ENCODE measurements at regions not wholly inside any gene's neighbourhood (a gene's known extent, or its start where the extent isn't known, plus 50 kb on each side); places are given as distances from the start of the nearest gene placed in this dataset.
"Not testable (repeated sequence)": the region's sequence is repeated elsewhere in the genome, so short reads cannot be mapped to it uniquely, and the experiment has no call there.

- no peak for DNase-seq
Observed at GRCh38 chr22:48629631-48630432, 1197.8 kb downstream of the BRD1 start.

DNA sequence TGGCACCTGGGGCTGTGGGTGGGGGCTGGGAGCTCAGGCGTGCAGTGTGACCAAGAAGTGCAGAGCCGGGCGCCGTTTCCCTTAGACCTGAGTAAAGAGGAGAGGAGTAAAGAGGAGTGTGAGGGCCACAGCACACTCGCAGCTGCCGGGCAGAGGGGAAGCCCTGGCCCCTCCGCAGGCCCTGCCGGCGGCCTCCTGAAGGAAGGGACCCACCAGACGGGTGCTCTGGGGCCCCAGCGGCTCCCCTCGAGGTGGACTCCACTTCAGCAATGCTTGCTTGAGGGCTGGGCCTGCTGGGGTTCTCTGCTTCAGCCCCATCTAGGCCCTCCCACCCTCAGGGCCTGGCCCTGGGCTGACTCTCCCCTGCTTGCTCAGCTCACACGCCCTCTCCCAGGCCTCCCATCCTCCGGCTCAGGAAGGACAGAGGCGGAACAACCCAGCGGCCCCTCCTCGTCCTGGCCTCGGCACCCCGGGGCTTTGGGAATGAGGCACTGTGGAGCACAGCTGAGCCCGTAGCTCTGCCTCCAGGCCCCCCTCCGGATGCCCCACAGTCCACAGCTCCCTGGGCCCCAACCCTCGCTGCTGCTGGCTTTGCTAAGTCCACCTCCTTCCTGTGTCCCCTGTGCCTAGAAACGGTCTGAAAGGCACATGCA, 1198.7 kb downstream of the BRD1 start:
- DNase-seq = no peak

DNA sequence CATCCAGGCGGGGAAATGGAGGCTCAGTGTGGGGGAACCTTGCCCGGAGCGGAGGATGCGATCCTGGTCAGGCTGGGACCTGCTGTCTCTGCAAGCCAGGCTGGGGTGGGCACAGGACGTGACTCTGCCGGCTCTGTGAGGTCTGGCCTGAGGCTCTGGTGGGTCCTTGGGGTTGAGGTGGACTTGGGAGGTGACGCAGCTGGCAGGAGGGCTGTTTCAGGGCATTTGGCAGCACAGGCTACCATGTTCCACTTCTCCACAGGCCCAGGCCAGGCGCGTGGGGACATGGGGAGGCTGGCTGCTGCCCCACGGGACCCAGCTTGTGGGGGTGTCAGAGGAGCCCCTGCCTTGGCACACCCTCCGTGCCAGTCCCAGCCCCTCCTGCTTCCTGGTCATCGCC, 1199.7 kb downstream of the BRD1 start:
- no peak for DNase-seq

GRCh38 chr22:48627203-48627602, 1200.5 kb downstream of the BRD1 start:
- no peak for DNase-seq

GRCh38 chr22:48624401-48624800, 1203.3 kb downstream of the BRD1 start:
- no peak for DNase-seq

GRCh38 chr22:48622891-48623545, 1204.7 kb downstream of the BRD1 start:
- no peak for DNase-seq

GRCh38 chr22:48621085-48621484, 1206.6 kb downstream of the BRD1 start:
- DNase-seq = no peak

DNA sequence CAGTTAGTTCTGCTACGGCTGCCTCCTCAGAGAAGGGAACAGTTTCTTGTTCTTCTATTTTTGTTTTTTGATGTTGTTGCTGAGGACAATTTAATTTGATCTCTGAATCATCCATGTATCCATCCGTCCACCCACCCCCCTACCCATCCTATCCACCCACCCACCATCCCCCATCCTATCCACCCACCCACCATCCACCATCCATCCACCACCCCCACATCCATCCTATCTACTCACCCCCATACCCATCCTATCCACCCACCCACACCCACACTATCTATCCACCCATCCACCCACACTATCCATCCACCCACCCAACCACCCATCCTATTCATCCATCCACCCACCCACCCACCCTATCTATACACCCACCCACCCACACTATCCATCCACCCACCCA, 1207.2 kb downstream of the BRD1 start:
- not testable (repeated sequence) for DNase-seq

DNA sequence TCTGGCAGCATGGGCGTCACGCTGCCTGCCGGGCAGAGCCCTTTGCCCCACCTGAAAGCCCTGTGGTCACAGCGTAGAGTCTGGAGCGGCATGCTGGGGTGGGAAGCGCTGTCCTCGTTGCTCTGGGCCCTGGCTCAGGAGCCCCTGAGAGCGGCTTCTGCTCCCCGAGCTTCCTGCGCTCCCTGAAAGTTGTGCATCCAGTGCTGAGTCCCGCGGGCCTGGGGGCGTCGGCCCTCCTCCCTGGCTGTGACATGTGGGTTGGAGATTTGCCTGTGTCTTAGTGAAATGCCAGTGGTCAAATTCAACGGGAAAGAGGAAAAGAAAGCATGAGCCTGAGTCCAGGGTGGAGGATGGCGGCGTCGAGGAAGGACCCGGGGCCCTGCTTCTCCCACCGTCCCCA, 1208.0 kb downstream of the BRD1 start:
- no peak for DNase-seq

GRCh38 chr22:48618326-48618725, 1209.3 kb downstream of the BRD1 start:
- no peak for DNase-seq

DNA sequence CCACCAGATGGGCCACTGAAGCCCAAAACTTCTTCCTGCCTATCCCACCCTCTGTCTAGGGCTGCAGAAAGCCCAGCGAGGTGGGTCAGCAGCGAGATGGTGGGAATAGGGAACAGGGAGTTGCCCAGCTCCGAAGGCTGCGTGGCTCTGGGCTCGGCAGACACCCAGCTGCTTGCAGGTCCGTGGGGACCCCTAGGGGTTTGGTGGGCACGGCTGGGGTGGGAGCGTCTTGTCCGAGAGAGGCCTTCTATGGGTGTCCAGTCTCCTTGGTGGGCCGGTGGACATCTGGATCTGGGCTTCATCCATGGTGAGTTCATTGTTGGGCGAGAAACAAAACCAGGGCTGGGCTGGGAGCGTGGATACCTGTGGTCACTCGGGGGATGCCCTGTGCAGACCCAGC, 1211.0 kb downstream of the BRD1 start:
- DNase-seq = no peak

- DNase-seq = no peak
Observed at GRCh38 chr22:48615171-48616008, 1212.3 kb downstream of the BRD1 start.

- no peak for DNase-seq
Observed at GRCh38 chr22:48613566-48614200, 1214.0 kb downstream of the BRD1 start.

DNA sequence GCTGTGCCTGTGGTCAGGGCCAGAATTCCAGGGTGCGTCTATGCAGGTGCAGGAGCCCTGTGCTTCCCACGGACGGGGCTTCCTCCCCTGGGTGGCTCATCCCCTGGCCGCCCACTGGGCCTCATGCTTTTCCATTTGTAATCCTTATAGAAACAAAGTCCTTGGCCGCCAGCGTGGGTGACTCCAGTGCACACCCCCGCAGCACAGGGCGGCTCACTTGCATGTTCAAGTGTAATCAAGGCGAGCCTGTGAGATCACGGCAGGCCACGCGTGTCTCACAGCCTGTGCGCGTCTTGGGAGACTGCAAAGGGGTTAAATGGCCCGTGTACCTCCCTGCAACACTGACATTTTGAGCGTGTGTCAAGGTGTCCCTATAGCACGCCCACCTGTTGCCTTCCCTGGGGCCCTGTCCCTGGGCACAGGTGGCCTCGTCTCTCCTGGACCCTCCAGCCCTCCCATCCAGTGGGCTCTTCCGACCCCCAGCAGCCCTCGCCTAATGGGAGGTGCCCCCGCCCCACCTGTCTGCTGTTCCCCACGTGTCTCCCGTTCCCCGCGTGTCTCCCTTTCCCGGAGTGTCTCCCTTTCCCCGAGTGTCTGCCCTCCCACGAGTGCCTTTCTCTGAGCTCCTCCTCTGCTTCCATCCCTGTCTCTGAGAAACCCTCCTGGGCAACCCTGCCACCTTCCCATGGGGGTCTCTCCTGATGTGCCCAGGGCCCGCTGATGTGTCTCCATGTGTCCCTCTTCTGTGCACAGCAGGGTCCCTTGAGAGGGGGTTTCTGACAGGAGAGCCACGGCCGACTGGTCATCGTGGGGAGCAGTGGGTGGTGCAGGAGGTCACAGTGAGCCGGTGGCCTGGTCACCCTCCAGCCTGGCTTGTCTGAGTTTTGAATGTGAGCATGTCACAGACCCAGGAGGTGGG, 1215.3 kb downstream of the BRD1 start:
- no peak for DNase-seq

DNA sequence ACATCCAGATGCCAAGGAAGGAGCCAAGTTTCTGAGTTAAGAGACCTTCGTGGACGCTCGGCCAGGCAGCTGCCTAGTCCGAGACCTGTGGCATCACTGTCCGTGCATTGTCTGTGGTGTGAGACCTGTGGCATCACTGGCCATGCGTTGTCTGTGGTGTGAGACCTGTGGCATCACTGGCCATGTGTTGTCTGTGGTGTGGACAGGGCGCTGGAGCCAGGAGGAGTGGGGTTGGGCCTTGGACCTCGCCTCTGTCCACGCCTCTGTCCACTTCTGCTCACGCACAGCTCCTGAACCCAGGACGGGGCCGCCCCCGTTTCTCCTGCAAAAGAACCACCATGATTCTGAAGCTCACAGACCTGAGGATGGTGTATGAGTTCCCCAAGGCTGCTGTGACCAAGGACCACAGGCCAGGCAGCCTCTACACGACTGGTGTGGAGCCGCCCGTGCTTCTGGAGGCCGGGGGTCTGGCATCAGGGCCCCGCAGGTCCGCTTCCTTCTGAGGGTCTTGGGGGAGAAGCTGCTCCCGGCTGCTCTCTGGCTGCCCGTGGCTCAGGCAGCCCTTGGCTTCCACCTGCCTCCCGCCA, 1218.3 kb downstream of the BRD1 start:
- DNase-seq = no peak

GRCh38 chr22:48607901-48608662, 1219.6 kb downstream of the BRD1 start:
- no peak for DNase-seq

DNA sequence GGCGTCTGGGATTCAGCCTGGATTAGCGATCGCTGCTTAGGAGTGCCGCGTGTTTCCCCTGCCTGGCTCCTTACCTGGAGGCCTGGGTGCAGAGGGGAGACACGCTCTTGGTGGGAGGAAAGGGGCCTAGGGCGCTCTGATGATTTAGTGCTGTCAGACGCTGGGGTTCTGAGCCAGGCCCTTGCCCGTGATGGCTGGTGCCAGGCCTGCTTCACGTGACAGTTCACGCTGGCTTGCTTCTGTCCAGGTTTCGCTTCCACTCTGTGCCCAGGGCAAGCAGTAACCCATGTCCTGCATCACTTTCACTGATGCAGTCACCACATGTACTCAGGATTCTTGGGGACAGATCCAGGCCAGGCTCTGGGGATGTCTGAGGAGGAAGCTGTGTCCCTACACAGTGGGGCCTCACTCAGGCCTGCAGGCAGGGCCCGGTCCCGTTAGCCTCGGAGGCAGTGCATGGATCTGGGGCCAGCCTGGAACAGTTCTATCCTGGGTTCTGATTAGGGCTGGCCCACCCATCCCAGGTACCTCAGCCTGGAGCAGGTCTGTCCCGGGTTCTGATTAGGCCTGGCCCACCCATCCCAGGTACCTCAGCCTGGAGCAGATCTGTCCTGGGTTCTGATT, 1220.9 kb downstream of the BRD1 start:
- DNase-seq = no peak

DNA sequence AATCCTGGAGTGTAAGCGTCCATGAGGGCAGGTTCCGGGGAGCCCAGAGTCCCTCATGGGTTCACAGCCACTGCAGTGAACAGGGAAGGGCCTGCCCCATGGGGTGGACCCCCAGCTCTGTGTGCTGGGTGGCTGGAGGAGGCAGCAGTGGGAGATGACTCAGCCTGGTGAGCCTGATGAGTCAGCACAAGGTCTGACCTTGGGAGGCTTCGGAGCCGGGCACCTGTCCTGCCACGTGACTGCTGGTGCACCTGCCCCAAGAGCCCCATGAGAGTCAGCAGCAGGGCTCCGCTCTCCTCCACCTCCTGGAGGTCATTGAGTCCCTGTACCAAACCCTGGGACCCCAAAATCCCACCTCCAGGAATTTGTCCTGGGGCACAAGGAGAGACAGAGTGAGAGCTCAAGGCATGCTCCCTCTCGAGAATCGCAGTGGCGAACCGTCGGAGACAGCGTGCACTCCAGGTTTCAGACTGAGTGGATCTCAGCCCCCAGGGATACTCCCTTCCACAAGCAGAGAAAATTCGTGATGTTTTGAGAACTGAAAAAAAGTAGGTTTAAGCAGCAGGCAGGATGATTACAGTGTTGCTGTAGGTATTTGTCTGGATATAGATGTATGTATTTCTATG, 1221.7 kb downstream of the BRD1 start:
- DNase-seq = no peak

- DNase-seq = no peak
Observed at GRCh38 chr22:48605125-48605524, 1222.5 kb downstream of the BRD1 start.

All from amniotic stem cell (primary cell).